ENCODE measurements at regions not wholly inside any gene's neighbourhood (a gene's known extent, or its start where the extent isn't known, plus 50 kb on each side); places are given as distances from the start of the nearest gene placed in this dataset.

DNA sequence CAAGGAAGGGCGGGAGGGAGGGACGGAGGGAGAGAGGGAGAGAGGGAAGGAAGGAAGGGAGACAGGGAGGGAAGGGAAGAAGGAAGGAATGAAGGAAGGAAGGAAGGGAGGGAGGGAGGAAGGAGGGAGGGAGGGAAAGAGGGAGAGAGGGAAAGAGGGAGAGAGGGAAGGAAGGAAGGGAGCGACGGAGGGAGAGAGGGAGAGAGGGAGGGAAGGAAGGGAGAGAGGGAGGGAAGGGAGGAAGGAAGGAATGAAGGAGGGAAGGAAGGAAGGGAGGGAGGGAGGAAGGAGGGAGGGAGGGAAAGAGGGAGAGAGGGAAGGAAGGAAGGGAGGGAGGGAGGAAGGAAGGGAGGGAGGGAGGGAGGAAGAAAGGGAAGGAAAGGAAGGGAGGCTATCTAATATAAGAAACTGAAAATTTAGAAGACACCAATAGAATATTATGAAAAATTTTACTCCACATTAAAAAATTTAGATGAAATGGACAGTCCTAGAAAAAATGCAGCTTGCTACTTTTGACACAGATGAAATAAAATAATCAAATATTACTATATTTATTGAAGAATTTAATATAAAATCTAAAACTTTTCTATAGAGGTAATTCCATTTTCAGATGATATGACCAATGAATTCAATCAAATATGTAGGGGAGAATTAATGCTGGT is 280.3 kb upstream of the SLITRK3 start:
- no peaks in the 10 kb centered on the region for H3K27me3 Mint-ChIP-seq
- H3K9me3 Mint-ChIP-seq, result peaks cover 25% of the 10 kb centered on the region
- no peaks in the 10 kb centered on the region for H3K4me1 Mint-ChIP-seq (ENCODE audit: low read depth)
- no peak overlapping the region for H3K4me3 Mint-ChIP-seq
- no peaks in the 10 kb centered on the region for H3K36me3 Mint-ChIP-seq (ENCODE audit: low read depth)
- no peak overlapping the region for H3K27ac Mint-ChIP-seq
- intact Hi-C loops (cut with micrococcal nuclease), result no loop called here

DNA sequence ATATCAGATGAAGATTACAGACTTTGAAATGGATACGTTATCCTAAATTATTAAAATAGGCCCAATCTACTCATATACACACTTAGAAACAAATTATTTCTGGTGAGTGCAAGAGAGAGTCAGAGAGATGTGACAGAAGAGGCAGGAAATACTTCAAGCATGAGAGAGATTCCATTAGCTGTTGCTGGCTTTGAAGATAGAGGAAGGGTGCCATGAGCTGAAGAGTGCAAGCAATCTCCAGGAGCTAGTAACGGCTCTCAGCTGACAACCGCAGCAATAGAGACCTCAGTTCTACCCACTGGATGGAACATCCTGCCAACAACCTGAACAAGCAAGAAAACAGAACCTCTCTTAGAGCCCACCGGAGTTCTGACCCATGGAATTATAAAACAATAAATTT is 270.7 kb upstream of the SLITRK3 start:
- Mint-ChIP-seq H3K9me3 (peaks cover 28% of the 10 kb centered on the region), H3K4me3 (no peak overlapping the region), H3K4me1 (ENCODE audit: low read depth) (no peaks in the 10 kb centered on the region), H3K36me3 (ENCODE audit: low read depth) (no peaks in the 10 kb centered on the region), H3K27ac (no peak overlapping the region), H3K27me3 (no peaks in the 10 kb centered on the region)
- intact Hi-C loops (cut with micrococcal nuclease), result no loop called here

DNA sequence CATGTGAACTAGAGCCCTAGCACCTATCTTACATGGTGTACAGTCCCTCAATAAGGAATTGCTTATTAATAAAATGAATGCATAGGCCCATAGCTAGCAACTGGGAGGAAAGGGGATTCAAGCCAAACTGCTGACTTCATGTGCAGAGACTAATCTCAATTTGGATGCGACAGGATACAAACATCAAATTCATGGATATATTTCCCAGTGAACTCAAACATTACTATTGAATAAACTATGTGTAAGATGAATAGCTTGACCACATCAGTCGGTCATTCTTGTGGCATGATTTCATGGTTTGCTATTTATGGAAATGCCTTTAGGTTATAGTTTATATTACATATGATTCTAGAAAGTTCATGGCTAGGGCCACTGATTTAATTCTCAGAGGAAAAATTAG is 268.6 kb upstream of the SLITRK3 start:
- peaks cover 17% of the 10 kb centered on the region for H3K9me3 Mint-ChIP-seq
- no peaks in the 10 kb centered on the region for H3K4me1 Mint-ChIP-seq (ENCODE audit: low read depth)
- H3K27me3 Mint-ChIP-seq, result no peaks in the 10 kb centered on the region
- no peak overlapping the region for H3K4me3 Mint-ChIP-seq
- no peaks in the 10 kb centered on the region for H3K36me3 Mint-ChIP-seq (ENCODE audit: low read depth)
- no peak overlapping the region for H3K27ac Mint-ChIP-seq
- intact Hi-C loops (cut with micrococcal nuclease), result no loop called here

DNA sequence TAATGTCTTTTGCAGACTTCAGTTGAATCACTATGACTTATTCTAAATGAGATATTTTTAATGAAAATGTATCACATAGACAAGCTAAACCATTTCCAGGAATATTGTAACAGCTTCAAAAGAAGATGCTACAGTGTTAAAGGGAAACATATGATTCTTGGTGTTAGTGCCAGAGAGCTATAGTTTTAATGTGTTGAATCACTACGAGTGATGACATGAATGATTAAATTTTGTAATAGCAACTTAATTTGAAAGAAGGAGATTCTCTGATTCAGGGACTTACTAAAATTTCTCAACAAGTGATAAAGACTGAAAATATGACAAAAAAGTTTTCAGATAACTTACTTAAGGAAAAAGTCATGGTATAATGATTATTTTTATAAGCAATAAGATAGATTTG is 267.3 kb upstream of the SLITRK3 start:
- intact Hi-C loops (cut with micrococcal nuclease), result no loop called here
- H3K9me3 Mint-ChIP-seq, result peaks cover 17% of the 10 kb centered on the region
- no peaks in the 10 kb centered on the region for H3K4me1 Mint-ChIP-seq (ENCODE audit: low read depth)
- H3K36me3 Mint-ChIP-seq (ENCODE audit: low read depth), result no peaks in the 10 kb centered on the region
- no peak overlapping the region for H3K27ac Mint-ChIP-seq
- H3K27me3 Mint-ChIP-seq, result no peaks in the 10 kb centered on the region
- H3K4me3 Mint-ChIP-seq, result no peak overlapping the region

DNA sequence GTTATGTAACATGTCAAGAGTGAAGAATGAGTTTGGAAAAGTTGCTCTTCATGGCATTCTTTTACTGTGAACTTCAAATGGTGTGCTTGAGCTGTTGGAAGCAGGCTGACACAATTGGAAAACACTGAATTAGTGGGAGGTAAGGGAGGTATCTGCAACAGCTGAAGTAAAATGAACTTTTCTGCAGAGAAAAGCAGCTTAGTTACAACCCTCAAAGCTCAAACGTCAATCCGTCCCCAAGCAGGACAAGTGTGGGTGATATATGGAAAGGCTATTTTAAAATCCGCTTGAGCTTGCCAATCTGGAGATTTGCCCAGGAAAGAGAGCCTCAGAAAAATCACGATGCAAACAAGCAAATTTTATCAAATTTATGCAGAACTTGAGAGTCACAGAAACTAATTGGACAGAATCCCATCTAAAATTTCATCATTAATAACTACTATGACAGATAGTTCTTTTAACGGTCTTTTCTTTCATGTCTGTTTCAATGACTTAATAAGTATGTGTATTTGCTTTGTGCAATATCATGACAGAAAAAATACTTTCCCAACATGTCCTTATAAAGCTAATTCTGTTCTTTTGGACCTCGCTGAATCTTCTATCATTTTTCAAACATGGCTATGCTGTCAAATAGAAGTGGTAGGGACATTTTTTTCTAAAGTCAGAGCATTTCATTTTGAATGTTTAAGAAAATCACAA is 266.6 kb upstream of the SLITRK3 start:
- H3K27ac Mint-ChIP-seq, result no peak overlapping the region
- peaks cover 15% of the 10 kb centered on the region for H3K9me3 Mint-ChIP-seq
- H3K27me3 Mint-ChIP-seq, result no peaks in the 10 kb centered on the region
- no peaks in the 10 kb centered on the region for H3K4me1 Mint-ChIP-seq (ENCODE audit: low read depth)
- H3K4me3 Mint-ChIP-seq, result no peak overlapping the region
- intact Hi-C loops (cut with micrococcal nuclease), result no loop called here
- H3K36me3 Mint-ChIP-seq (ENCODE audit: low read depth), result no peaks in the 10 kb centered on the region

DNA sequence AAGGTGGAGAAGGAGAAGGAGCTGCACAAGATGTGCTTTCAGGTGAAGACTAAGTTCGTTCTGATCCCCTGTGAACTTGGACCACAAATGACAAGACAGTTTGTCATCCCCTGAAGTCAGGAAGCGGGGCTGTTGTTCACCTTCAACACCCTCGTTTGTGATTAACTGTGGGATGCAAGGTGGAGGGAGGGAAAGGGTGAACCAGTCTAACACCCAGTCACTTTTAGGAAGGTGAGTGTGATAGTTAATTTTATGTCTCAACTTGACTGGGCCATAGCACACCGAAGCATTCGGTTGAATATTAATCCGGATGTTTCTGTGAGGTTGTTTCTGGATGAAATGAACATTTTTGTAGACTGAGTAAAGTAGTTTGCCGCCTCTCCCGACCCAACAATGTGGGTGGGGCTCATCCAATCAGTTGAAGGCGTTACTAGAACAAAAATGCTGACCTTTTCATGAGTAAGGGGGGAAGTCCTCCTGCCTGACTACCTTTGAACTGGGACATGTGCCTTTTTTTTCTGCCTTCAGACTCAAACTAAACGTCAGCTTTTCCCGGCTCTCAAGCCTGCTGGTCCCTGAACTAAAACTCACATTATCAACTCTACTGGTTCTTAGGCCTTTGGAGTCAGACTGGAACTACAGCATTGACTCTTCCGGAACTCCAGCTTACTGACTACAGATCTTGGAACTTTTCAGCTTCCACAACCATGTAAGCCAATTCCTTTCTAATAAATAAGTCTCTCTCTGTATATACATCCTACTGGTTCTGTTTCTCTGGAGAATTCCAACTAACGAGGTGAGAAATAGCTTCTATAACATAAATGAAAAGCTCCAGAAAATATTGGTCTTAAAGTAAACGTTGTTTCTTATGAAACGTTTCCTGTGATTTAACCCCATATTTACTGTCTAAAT is 264.0 kb upstream of the SLITRK3 start:
- H3K36me3 Mint-ChIP-seq (ENCODE audit: low read depth), result no peaks in the 10 kb centered on the region
- intact Hi-C loops (cut with micrococcal nuclease), result no loop called here
- no peak overlapping the region for H3K27ac Mint-ChIP-seq
- H3K4me1 Mint-ChIP-seq (ENCODE audit: low read depth), result no peaks in the 10 kb centered on the region
- H3K27me3 Mint-ChIP-seq, result no peaks in the 10 kb centered on the region
- no peak overlapping the region for H3K4me3 Mint-ChIP-seq
- H3K9me3 Mint-ChIP-seq, result peaks cover 9% of the 10 kb centered on the region

DNA sequence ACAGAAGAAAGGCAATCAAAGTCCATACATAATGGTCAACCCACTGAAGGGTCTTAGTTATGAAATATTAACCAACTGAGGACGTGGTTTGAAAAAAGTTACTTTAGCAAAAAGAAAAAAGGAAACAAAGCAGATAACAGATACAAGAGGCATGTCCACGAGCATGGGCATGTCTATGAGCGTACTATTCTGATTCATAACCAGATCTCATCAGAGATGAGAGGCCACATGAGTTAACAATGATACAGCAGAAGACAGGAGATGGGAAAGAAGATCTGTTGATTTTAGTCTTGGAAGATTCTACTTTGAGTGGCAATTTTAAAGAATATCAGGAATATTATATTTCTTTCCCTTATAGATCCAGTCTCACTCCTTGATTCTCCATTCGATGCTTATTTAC is 262.9 kb upstream of the SLITRK3 start:
- Mint-ChIP-seq H3K4me3 (no peak overlapping the region), H3K9me3 (peaks cover 20% of the 10 kb centered on the region), H3K27ac (no peak overlapping the region), H3K27me3 (no peaks in the 10 kb centered on the region), H3K4me1 (ENCODE audit: low read depth) (no peaks in the 10 kb centered on the region), H3K36me3 (ENCODE audit: low read depth) (no peaks in the 10 kb centered on the region)
- intact Hi-C loops (cut with micrococcal nuclease), result no loop called here

DNA sequence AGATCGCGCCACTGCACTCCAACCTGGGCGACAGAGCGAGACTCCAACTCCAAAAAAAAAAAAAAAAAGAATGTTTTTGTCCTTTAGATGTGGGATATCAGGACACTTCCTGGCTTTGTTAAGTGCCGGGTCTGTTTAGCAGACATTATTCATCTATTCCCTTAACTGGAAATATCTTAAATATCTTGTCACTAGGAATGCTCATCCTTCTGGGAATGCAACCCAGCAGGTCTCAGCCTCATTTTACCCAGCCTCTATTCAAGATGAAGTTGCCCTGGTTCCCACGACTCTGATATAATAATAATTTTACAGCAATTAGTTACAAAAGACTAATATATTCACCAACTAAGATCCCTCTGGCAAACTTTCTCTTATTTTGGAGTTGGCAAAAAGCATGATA is 260.9 kb upstream of the SLITRK3 start:
- no peaks in the 10 kb centered on the region for H3K27me3 Mint-ChIP-seq
- H3K27ac Mint-ChIP-seq, result no peak overlapping the region
- intact Hi-C loops (cut with micrococcal nuclease), result no loop called here
- H3K36me3 Mint-ChIP-seq (ENCODE audit: low read depth), result no peaks in the 10 kb centered on the region
- peaks cover 39% of the 10 kb centered on the region for H3K9me3 Mint-ChIP-seq
- H3K4me1 Mint-ChIP-seq (ENCODE audit: low read depth), result no peaks in the 10 kb centered on the region
- no peak overlapping the region for H3K4me3 Mint-ChIP-seq

DNA sequence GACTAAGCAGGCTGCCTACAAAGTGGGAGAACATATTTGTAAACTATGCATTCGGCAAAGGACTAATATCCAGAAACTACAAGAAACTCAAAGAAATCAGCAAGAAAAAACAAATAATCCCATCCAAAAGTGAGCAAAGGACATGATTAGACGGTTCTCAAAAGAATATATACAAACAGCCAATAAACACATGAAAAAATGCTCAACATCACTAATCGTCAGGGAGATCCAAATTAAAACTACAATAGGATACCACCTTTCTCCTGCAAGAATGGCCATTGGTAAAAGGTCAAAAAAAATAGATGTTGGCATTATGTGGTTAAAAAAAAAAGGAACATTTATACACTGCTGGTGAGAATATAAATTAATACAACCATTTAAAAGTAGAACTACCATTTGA is 259.6 kb upstream of the SLITRK3 start:
- H3K27ac Mint-ChIP-seq, result no peak overlapping the region
- H3K9me3 Mint-ChIP-seq, result peaks cover 47% of the 10 kb centered on the region

DNA sequence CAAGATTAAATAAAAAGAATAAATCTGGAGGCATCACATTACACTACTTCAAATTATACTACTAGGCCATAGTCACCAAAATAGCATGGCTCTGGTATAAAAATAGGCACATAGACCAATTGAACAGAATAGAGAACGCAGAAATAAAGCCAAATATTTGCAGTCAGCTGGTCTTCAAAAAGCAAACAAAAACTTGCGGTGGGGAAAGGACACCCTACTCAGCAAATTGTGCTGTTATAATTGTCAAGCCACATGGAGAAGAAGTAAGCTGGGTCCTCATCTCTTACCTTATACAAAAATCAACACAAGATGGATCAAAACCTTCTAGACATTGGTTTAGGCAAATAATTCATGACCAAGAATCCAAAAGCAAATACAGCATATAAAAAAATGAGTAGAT is 259.2 kb upstream of the SLITRK3 start:
- H3K4me1 Mint-ChIP-seq (ENCODE audit: low read depth), result no peaks in the 10 kb centered on the region
- no peaks in the 10 kb centered on the region for H3K27me3 Mint-ChIP-seq
- peaks cover 47% of the 10 kb centered on the region for H3K9me3 Mint-ChIP-seq
- intact Hi-C loops (cut with micrococcal nuclease), result no loop called here
- H3K4me3 Mint-ChIP-seq, result no peak overlapping the region
- no peak overlapping the region for H3K27ac Mint-ChIP-seq
- H3K36me3 Mint-ChIP-seq (ENCODE audit: low read depth), result no peaks in the 10 kb centered on the region

More for the DNA sequence above, 259.6 kb upstream of the SLITRK3 start:
- Mint-ChIP-seq H3K4me1 (ENCODE audit: low read depth) (no peaks in the 10 kb centered on the region), H3K27me3 (no peaks in the 10 kb centered on the region), H3K36me3 (ENCODE audit: low read depth) (no peaks in the 10 kb centered on the region), H3K4me3 (no peak overlapping the region)
- intact Hi-C loops (cut with micrococcal nuclease), result no loop called here

DNA sequence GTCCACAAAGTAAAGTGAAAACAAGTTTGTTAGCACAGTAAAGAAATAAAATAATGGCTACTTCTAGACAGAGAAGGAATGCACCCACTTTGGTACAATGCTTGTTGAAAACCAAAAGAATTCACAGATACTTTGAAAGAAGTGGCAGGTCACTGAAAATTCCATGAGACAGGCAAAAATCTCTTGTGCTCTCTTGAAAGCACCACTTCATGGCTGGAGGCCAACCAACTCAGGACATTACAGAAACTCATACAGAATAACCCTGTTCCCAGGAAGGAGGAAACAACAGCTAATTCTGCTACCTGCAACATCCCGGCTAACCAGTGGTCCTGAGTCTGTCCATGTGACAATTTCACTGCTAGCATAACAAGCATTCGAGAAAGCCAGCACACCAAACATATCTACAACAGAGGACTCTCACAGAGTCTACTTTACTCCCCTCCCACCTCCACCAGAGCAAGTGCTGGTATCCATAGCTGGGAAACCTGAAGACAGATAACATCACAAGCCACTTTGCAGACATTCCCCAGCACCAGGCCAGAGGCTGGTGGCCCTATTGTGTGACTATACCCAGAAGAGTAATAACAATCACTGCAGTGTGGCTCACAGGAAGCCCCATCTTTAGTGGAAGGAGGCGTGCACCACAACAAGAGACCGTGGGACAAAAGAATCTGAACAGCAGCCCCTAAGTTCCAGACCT is 255.3 kb upstream of the SLITRK3 start:
- Mint-ChIP-seq H3K27ac (no peak overlapping the region), H3K9me3 (peaks cover 73% of the 10 kb centered on the region), H3K36me3 (ENCODE audit: low read depth) (no peaks in the 10 kb centered on the region), H3K4me1 (ENCODE audit: low read depth) (no peaks in the 10 kb centered on the region), H3K4me3 (no peak overlapping the region), H3K27me3 (no peaks in the 10 kb centered on the region)
- intact Hi-C loops (cut with micrococcal nuclease), result no loop called here

DNA sequence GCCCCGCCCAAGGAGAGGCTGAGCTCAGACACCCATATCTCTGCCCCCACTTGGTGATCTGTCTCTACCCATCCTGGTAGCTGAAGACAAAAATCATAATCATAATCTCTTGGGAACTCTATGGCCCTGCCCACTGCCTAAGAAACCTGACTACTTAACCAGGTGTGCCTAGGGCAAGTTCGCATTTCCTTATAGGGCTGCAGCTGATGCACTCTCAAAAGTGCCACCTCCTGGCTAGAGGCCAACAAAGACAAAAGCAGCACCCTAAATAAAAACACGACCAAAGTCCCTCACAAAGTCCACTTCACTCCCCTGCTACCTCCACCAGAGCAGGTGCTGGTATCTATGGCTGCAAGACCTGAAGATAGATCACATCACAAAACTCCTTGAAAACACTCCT is 250.4 kb upstream of the SLITRK3 start:
- no peaks in the 10 kb centered on the region for H3K36me3 Mint-ChIP-seq (ENCODE audit: low read depth)
- peaks cover 33% of the 10 kb centered on the region for H3K9me3 Mint-ChIP-seq
- H3K4me1 Mint-ChIP-seq (ENCODE audit: low read depth), result no peaks in the 10 kb centered on the region
- no peak overlapping the region for H3K27ac Mint-ChIP-seq
- intact Hi-C loops (cut with micrococcal nuclease), result no loop called here
- no peaks in the 10 kb centered on the region for H3K27me3 Mint-ChIP-seq
- H3K4me3 Mint-ChIP-seq, result no peak overlapping the region

DNA sequence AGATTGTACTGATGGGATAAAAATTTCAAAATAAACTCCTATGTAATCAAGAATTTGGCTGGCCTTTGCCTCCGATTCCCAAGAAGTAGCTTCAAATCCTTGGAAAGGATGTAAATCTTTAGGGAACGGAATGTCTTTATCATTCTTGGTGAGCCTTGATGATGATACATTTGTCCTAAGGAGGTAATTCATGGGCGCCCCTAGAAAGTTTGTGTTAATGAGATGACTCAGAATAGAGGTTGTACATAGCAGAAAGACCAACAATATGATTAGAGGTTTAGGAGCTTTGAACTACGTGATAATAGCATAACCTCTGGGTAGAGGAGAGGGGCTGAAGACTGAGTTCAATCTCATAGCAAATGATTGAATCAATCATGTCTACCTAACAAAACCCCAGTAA is 248.6 kb upstream of the SLITRK3 start:
- Mint-ChIP-seq H3K36me3 (ENCODE audit: low read depth) (no peaks in the 10 kb centered on the region), H3K4me3 (no peak overlapping the region), H3K27me3 (no peaks in the 10 kb centered on the region), H3K4me1 (ENCODE audit: low read depth) (no peaks in the 10 kb centered on the region), H3K9me3 (peaks cover 30% of the 10 kb centered on the region), H3K27ac (no peak overlapping the region)
- intact Hi-C loops (cut with micrococcal nuclease), result no loop called here

DNA sequence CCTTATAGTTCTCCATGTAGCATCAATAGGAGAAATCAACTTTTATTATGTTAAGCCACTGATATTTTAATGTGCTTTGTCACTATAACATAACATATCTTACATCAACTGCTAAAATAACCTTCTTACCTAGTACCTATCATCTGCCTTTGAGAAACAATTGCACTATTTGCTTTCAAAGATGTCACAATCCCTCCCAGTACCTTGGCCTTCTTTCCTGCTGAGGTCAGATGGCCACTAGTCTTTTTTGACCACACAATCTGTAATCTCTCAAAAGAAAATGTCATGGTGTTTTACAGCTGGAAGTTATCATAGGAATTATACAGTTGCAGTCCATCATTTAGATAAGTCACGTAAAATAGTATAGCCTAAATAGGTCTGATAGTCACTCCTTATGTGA is 247.5 kb upstream of the SLITRK3 start:
- Mint-ChIP-seq H3K27ac (no peak overlapping the region), H3K4me1 (ENCODE audit: low read depth) (no peaks in the 10 kb centered on the region), H3K27me3 (no peaks in the 10 kb centered on the region), H3K9me3 (peaks cover 28% of the 10 kb centered on the region), H3K4me3 (no peak overlapping the region), H3K36me3 (ENCODE audit: low read depth) (no peaks in the 10 kb centered on the region)
- intact Hi-C loops (cut with micrococcal nuclease), result no loop called here
